PFSK-1 (cell line): ENCODE measurements at regions not wholly inside any gene's neighbourhood (a gene's known extent, or its start where the extent isn't known, plus 50 kb on each side); places are given as distances from the start of the nearest gene placed in this dataset.

Source experiments
- FOXP2 ChIP-seq: optimal IDR thresholded peaks from 2 replicates; pipeline ENCODE3; 2011; ENCODE audit warnings: borderline replicate concordance, control low read depth, inconsistent platforms; ENCODE audit not compliant: insufficient read depth; ENCODE audit errors: extremely low read length, extremely low read depth
- POLR2AphosphoS5 ChIP-seq: IDR thresholded peaks from 2 replicates; pipeline ENCODE4 v1.6.1; 2012; ENCODE audit warnings: low read depth, mild to moderate bottlenecking, control low read depth, low read length, moderate library complexity
- SIN3A ChIP-seq: IDR thresholded peaks from 2 replicates; pipeline ENCODE4 v1.6.1; 2012; ENCODE audit warnings: mild to moderate bottlenecking, low read length, moderate library complexity, borderline replicate concordance; ENCODE audit not compliant: insufficient read depth
- TAF1 ChIP-seq: IDR thresholded peaks from 2 replicates; pipeline ENCODE4 v1.6.1; 2012; ENCODE audit warnings: low read length, control low read depth, borderline replicate concordance; ENCODE audit not compliant: insufficient read depth
- TF ChIP-seq, protein P1 (sequence below), 2 experiments: IDR thresholded peaks; 2 replicates each; pipeline versions ENCODE4 v1.6.1 to v1.8.0; 2011 to 2012; ENCODE audit warnings: low read depth in 2 of 2, low read length in 2 of 2, control low read depth in 1 of 2, inconsistent platforms in 1 of 2, mild to moderate bottlenecking in 1 of 2, moderate library complexity in 1 of 2; ENCODE audit not compliant: insufficient read depth in 1 of 2

DNA sequence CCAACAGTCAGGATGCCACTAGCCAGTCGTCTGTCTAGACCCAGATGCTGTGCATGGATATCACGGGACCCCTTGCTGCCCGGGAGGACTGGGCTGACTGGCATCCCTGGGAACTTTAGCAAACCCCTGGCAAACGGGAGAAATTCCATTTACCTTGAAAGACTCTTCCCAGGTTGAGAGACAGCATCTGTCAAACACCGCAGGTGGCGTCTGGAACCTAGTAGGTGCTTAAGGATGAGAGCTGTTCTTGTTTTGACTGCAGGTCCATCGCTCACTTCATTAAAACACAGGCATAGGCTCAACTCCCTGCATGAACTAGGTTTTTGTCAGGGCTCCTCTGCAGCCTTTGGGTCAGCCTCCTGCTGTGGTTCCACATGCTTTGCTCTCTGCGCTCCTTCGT, 546.3 kb downstream of the BCL11B start:
- TF ChIP-seq FOXP2 (no peak), SIN3A (no peak), POLR2AphosphoS5 (no peak), TAF1 (no peak)
- TF ChIP-seq, protein P1, sequence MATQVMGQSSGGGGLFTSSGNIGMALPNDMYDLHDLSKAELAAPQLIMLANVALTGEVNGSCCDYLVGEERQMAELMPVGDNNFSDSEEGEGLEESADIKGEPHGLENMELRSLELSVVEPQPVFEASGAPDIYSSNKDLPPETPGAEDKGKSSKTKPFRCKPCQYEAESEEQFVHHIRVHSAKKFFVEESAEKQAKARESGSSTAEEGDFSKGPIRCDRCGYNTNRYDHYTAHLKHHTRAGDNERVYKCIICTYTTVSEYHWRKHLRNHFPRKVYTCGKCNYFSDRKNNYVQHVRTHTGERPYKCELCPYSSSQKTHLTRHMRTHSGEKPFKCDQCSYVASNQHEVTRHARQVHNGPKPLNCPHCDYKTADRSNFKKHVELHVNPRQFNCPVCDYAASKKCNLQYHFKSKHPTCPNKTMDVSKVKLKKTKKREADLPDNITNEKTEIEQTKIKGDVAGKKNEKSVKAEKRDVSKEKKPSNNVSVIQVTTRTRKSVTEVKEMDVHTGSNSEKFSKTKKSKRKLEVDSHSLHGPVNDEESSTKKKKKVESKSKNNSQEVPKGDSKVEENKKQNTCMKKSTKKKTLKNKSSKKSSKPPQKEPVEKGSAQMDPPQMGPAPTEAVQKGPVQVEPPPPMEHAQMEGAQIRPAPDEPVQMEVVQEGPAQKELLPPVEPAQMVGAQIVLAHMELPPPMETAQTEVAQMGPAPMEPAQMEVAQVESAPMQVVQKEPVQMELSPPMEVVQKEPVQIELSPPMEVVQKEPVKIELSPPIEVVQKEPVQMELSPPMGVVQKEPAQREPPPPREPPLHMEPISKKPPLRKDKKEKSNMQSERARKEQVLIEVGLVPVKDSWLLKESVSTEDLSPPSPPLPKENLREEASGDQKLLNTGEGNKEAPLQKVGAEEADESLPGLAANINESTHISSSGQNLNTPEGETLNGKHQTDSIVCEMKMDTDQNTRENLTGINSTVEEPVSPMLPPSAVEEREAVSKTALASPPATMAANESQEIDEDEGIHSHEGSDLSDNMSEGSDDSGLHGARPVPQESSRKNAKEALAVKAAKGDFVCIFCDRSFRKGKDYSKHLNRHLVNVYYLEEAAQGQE (IDR thresholded peaks at IDR 0.05; ENCODE audit: insufficient read depth in 1 of 2, low read depth in 2 of 2, low read length in 2 of 2), result no peak
